Hippocampal formation (tissue), 2 donors: ENCODE measurements at regions not wholly inside any gene's neighbourhood (a gene's known extent, or its start where the extent isn't known, plus 50 kb on each side); places are given as distances from the start of the nearest gene placed in this dataset.

Experiments
- DNase-seq, 2 donors: peaks; one replicate each; lab custom pipeline; 2025; lab: John Stamatoyannopoulos, UW

DNA sequence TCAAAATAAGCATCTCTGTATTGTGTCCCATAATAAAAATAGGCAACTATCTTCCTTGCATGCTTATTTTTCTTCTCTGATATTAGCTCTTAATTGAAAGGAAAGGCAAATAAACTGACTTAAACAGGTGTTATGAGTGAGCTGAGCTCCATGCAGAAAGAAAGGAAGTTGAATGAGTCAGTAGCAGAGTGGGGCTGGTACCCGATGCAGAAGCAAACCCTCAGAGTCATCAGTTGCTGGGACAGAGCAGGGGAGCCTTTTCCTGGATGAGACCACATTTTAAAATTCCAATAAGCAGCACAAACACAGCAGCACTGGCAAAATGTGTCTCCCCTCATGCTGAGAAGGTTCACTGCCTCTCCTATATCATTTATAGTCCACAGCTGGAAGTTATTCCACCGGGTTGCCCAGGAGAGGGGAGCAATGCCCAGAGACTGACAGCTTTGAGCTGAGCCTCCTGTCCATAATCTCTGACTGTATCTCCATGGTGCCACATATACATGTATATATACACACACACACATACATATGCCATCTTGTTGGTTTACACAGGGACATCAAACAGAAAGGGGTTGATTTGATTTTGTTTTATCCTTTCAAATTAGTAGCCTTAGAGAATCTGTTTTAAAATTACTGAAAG lies 274.3 kb upstream of the PPARGC1A start:
- no peak for DNase-seq

DNA sequence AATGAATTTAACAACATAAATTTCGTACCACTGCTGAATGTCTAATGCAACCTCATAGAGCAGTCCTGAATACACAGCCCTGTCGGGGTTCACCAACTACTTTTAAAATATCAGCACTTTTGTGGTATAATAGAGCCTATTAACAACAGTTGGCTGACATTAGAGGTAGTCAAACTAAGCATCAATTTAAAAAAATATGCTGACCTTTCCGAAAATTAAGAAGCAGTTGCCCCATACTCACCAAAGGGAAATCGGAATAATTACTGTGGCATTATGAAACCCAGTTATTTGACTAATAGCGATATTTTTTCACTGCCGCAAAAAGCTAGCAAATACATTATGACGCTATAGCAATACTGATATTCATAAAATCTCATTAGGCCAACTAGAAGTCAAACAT lies 273.5 kb upstream of the PPARGC1A start:
- no peak for DNase-seq

DNA sequence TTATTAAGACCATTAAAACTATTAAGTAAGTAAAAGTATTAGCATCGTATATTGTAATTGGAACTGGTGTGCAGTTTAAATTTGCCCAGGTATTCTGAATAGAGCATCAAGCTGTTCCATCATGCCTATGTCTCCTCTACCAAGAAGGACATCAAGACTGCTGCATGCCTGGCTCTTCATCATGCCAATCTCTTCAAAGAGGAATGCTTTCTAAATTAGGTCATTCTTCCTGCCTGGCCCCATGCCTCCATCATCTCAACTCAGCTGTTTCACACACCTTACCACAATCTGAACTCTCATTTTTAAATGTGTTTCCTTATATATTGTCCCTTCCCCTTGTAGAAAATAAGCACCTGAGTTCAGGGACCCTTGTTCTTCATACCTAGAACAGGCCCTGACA lies 270.5 kb upstream of the PPARGC1A start:
- DNase-seq, result no peak

DNA sequence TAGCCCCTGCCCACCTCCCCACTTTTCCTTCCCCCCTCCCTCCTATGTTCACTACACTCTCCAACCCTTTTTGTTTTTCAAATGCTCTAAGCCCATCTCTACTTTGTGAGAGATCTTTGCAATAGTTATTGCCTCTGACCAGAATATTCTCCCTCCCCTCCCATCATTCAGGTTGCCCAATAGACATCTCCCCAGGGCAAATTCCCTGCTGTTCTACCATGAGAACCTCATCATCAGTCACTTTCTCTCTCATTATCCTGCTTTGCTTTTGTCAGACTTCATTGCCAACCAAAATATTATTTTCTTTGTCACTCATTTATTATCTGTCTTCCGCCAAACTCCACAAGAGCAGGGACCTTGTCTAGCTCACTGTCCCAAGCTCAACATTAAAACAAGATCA lies 268.2 kb upstream of the PPARGC1A start:
- DNase-seq, result no peak

DNA sequence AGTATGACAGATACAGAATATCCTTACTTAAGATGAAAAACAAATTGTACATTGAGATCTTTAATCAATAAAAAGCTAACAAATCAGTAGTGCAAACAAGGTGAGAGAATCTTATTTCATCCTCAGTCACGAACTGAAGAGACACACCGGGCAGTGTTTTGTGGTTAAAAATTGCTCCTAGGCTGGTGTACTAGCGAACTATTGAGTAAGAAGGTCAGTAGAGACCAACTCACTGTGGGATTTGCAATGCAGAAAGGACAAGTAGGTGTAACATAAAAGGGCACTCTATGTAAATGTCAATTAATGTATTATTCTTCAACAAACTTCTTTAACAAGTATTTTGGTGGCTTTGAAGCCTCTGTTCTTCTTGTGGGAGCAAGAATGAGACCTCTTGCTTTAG lies 260.2 kb upstream of the PPARGC1A start:
- DNase-seq, result no peak

DNA sequence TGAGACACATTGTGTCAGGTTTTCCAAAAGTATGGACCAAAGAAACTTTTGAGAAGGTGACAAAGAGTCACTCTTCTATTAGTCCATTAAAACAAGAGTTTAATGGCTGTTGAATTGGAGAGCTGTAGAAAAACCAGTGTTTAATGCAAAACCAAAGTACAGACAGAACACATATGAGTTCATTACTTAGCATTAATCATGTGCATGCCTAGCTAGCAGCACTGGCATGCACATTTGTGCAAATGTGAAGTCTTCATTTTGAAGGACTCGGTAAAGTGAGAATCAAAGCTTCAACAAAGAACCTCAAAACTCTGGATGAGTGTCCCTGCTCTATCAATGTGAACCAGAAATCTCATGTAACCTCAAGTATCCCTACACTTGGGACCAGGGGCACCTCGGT lies 256.3 kb upstream of the PPARGC1A start:
- DNase-seq, result no peak

DNA sequence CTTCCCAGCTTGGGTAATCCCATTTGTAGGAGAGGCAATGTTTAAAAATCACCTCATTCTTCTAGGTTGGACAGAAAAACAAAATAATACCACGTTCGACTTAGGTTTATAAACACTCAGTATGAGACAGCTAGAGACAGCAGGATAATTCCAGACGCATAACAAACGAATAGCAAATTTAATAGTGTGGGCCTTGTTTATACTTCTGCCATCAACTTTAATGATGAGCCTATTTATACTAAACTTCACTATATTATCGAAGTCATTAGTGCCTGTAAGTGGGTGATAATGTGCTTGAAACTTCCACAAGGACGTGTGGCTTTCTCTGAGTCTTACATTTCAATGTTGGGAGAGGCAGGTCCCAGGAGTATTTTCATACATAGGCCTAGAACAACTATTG lies 255.7 kb upstream of the PPARGC1A start:
- DNase-seq, result no peak

DNA sequence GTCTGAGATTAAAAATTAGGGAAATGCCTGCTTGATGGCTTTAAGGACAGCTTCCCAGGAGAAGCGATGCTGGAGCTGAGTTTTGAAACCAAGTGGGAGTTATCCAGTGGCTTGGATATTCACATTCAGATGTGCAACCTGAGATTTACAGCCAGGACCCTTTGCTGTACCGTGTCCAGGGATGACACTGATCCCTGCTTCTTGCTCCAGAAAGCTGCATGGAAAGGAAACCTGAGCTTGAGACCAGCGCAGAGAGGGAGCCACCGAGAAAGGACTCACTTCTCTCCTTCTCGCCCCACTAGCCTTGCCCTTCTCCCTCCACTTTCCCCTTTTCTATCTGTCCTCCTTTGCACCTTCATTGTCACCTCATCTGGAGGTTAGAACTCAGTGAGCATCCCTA lies 254.5 kb upstream of the PPARGC1A start:
- no peak for DNase-seq

DNA sequence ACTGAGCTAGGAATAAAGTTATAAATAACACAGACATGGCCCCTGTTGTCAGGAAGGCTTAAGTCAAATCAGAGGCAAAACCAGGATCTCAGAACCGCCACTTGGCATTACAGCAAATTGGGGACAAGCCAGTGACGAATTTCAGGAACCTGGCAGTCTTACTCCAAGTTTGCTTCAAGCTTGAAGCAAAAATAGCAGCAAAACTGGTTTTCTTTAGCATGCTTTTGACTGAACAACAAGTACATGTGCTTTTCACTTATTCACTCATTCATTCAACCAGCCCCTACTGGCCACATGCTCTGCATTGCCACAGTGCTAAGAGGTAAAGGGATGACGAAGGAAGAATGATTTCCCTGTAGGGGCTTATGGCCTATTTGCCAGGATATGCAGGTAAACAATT lies 253.9 kb upstream of the PPARGC1A start:
- DNase-seq, result no peak

DNA sequence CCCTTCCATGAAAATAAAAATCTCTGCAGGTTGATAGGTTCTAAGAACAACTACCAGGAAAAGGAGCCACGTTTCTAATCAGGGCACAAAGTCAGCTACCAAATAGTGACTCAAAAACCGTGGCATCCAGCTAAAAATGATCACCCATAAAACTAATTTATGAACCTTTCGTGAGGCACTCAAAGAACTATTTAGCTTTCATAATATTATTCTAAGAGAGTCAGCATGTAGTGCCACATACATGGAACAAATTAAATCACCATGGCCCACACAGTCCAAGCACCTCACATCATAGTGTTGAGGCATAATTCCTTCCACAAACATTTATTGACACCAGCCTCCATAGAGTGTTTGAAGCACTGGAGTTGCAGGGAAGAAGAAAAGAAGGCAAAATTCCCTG lies 252.0 kb upstream of the PPARGC1A start:
- no peak for DNase-seq

DNA sequence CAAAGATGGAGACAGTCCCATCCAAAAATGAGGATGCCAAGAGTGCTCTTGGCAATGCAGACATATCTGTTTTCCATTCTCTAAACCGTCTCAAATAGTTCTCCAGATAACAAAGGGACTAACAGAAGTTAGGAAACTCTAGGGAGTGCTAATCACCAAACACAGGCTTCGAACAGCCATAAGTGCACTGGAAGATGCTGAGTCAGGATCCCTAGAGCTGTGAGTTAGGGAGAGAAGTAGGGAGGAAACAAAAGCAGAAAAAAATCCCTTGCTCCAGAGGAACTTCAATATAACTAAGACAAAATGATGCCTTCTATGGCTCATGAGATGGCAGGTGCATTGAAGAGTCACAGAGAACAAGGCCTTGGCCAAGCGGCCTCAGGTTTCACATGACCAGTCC lies 251.0 kb upstream of the PPARGC1A start:
- DNase-seq, result no peak

DNA sequence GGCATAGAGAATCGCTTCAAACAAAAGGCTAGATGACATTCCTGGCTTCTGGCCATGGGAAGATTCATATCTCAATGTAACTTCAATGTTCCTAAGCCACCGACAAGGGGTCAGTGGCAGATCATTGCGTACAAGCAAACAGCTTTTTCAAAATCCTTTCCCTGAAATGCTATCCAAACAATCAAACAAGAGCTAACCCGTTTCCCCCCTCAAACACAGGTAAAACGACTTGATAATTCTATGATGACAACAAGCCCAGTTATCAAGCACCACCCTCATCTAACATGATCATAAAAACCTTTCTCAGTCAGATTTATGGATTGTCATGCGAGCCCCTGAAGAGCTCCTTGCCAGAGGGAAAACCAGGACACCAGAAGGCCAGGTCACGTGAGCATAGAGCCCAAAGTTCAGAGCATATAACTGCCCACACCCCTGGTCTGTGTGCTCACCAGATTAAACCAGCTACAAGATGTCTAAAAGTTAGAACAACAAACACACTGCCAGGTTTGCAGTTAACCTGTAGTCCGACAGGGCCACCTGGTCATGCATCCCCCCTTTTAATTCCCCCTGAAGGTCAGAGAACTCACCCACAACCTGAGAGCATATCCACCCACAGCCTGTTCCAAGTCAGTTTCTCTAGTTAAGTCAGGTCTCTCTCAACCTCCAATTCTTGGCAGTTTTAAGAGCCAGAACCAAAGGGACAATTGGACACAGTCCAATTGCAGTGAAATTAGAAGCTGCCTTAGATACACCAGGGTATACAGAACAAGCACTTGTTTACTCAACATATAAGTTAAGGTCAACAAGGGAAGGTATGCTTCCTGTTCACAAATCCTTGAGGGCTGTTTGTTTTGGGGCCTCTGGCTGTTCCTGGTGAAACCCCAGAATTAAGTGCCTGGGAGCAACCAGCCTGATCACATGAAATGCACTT lies 248.1 kb upstream of the PPARGC1A start:
- no peak for DNase-seq

DNA sequence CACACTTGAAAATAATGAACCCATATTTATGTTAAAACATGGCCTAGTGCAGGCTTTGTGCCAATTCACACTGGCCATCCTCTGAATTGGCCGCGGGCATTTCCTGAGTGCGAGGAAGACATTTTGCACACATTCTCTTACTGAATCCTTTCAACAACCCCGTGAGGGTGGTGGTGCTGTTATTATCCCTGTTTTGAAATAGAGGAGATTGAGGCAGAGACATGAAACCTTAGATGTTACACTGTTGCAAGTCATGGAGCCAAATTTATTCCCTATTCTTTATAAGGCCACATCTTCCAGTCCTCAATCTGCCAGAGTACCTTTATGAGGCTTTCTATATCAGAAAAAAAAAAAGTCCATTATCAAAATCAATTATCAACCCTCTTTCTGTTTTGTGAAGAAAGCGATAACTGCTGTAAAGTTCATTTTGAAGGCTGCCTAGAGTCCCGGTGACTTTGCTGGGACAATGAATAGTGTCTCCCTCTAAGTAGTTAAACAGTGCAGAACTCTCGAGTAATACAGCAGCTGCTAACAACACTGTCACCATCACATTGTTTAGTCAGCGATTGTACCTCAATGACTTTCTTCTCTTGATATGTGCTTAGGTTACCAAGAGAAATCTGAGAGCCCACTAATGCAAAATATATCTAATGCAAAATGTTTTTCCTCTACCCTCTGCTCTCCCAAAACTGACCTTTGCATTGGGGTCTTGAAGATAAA lies 242.3 kb upstream of the PPARGC1A start:
- no peak for DNase-seq

DNA sequence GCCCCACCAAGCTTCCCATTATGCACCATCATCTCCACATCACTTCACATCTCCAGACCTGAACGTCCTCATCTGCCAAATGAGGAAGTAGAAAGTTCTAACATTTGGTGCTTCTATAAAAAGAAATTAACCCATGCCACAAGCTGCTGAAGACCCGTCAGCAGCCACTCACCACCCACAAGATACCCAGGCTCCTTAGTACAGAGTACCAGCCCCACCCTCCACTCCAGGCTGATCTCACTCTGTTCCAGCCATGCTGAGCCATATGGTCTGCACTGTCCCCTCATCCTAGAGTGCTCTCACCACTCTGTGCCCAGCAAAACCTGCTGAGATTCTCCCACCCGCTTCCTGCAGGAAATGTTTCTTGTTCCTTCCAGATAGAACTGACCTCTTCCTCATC lies 240.8 kb upstream of the PPARGC1A start:
- DNase-seq, result no peak

DNA sequence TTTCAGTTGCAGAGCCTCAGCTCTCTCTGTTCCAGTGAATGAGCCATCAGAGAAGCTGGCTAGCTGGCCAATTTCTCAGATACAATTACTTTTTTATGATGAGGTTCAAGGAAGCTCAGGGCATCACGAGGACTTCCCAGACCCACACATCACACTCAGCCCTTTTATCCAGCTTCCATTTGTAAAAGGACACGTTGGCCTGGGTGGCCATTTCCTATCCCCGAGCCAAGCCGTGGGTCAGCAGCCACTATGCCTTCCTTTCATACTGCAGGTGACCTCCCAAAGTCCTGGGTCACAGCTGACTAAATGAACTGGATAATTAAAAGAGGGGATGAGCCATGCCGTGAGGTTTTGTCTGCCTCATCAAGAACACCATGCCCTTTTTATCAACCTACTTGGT lies 236.9 kb upstream of the PPARGC1A start:
- no peak for DNase-seq

DNA sequence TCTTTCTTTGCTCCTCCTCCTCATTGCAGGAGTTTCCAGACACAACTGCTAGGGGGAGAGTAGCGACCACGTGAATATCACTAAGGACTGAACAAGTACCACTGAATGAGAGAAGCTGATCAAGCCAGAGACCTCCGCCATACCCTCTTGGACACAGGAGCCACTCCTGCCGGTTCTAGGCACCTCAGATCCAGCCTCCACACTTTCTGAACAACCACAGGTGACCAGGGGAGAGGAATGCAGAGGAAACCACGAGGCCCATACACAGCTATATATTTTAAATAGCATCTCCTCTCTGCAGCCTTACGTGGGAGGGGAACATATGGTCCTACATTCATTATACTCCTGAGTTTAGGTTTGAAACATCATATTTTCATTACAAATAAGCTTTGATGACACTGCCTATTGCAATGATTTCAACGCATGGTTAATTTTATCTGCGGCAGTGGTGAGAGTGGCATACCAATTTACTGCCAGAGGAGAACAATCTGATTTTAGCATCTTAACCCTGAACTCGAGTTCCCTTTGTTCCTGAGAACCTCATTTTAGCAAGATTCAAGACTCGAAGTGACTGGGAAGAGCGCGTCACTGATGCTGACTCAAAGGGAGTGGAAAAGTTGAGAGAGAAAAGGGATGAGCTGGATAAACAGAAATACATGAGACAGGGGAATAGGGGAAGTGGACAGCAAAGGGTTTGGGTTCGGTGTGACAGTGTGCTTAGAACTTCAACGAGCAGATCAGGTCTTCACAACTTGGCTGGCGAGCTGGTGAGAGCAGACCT lies 231.7 kb upstream of the PPARGC1A start:
- DNase-seq, result no peak

DNA sequence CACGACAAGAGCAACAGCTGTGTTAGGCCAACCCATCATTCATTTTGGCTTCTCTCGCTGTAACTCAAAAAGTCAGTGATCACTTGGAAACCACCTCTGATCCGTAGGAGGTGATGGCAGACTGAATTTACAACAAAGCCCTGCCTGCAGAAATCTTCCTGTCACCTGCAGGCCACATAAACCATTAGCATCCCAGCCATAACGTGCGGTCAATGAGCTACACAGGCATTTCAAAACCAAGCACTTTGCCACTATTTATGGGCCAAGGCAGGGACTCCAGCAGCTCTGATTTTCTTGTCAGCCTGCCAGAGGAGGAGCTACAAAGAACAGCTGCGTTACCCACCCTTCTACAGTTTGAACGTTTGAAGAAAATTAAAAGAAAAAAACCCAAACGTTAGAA lies 228.1 kb upstream of the PPARGC1A start:
- DNase-seq, result no peak

DNA sequence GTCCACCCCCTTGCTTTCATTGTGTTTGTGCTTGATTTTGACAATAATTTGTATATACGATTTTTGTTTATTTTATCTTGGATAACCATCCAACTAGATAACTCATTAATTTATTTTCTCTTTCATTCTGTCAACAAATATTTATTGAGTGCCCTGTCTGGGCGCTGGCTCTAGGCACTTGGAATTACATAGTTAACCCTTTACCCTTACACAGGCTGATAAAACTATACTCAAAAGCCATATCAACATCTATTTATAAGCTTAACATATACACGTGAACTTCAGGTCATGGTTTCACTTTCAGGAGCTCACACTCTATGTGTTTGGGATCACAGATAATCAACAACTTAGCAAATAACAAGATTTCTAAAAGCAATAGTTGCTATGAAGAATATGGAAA lies 226.3 kb upstream of the PPARGC1A start:
- DNase-seq, result no peak

DNA sequence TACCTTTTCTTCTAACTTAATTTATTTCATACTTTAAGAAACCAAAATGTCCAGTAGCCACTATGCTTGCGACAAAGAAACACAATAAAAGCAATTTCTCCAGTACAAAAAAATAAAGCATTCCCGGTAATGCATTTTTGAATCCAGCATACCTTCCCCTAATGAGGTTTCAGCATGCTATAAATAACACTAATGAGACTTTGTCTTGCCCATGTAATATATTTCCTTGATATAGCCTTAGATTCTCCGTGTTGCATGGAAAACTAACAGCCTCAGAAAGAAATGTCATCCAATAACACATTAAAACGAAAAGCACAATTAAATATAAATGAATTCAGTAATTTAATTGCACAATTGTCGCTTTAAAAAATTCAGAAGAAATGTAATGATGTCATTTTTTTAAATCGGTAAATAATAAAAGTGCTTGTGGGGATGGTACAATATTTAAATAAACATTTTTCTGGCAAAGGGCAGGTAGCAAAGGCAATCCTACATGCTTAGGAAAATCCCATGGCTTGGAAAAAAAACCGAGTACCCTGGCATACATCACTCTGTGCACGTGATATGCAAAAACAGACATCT lies 225.2 kb upstream of the PPARGC1A start:
- no peak for DNase-seq

DNA sequence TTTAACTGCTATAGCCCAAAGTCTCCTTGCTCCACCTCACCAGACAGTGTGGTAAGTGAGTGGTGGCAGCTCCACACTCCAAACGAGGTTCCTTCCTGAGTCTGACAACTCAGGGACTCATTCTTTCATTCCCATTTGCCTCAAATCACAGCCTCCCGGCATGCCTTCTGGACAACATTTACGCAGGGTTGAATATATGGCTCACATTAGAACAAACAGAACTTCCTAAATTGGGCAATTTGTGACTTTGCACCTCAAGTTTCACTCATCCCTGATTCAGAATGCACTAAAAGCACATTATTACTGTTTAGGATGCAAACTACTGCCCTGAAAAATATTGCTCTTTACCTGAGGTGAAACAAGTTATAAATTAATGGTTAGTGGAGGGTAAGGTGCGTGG lies 224.6 kb upstream of the PPARGC1A start:
- DNase-seq, result no peak

DNA sequence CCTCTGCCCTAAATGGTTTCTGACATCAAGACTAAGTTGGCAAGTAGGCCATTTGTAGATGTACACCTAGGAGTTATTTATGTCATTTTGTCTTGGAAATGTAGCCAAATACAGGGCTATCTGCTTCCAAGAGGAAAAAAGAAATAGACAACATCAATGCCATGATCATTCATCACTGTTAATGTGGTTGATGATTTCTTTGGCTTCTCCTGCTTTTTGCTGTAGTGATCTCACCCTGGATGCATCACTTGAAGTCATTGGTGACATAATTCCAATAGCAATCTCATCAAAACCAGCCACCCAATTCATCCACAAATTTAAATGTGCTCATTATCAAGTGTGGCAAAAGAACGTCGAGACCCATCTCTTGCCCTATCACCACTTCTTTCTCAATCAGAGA lies 222.6 kb upstream of the PPARGC1A start:
- no peak for DNase-seq

DNA sequence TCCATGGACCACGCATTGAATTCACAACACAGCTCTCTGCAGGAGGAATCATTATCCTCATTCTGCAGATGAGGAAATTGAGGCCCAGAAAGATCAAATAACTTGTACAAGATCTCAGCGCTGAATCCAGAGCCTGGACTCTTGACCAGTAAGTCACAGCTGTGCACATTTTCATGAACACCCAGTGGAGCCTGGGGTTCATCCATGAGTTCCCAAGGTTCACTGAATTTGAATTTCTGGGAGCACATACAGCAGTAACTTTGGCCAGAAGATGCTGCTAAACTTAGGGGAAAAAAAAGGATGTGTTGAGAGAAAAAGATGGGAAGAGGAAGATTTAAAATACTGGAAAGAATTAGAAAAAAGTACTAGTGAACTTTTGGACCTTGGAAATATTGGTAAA lies 218.7 kb upstream of the PPARGC1A start:
- no peak for DNase-seq
